ENCODE measurements at regions not wholly inside any gene's neighbourhood (a gene's known extent, or its start where the extent isn't known, plus 50 kb on each side); places are given as distances from the start of the nearest gene placed in this dataset.
"Not testable (repeated sequence)": the region's sequence is repeated elsewhere in the genome, so short reads cannot be mapped to it uniquely, and the experiment has no call there.

DNA sequence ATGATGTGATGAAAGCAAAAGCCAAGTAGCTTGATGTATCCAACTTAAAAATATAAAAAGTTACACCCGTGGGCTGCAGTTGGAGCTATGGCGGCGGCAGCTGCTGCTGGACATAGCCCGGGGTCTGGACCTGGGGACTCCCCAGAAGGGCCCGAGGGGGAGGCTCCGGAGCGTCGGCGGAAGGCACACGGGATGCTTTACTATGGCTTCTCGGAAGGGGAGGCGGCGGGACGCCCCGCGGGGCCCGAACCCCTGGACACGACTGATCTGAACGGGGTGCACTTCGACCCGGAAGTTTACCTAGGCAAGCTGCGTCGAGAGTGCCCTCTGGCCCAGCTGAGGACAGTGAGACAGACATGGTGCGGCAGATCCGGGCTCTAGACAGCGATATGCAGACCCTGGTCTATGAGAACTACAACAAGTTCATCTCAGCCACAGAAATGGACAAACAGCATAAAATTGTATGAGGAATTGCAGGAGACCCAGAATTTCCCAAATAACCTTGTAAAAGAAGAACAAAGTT lies 109.5 kb upstream of the EEF2KMT start:
- no peak overlapping the region for H3K27ac Mint-ChIP-seq

DNA sequence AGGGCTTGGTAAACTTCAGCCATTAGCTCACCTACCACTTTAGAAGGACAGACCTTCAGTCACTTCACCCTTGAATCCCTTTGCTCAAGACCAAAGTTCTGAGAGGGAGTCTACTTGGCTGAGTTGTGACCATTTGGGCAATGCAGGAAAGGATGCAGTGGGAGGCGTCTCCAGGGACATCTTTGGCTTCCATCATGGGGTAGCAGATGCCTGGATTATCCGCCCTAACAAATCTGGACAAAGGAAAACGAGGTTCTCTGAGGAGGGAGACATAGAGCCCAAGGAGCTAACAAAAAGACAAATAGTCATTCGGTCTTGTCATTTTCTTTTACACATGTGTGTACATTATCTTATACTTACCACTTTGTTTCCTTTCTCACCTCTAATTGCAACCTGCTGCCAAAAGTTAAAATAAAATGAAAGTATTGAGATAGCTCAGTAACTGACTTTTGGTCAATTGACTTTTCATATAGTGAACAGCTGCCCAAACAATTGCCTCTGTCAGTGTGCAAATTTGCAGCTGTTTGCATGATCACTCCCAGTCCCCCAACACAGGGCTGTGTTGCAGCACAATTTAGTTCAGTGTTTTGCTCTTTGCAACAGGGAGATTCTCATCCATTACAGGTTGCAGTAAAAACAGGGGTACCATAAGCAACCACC lies 108.9 kb upstream of the EEF2KMT start:
- peaks cover 0 to 8% (median 0%) of the 10 kb centered on the region in 7 donors for H3K9me3 Mint-ChIP-seq
- no peak for ATAC-seq (ENCODE audit: low read depth in 2 of 2)
- no peak for DNase-seq
- Histone ChIP-seq H3K4me3 (ENCODE audit: low read depth, low read length) (no peak overlapping the region), H3K27ac (ENCODE audit: insufficient read depth, low read length, poor library complexity, severe bottlenecking) (no peak overlapping the region), H3K27me3 (ENCODE audit: control insufficient read depth, insufficient read depth, low read length) (no peaks in the 10 kb centered on the region), H3K9me3 (ENCODE audit: control insufficient read depth in 2 of 2, low read length in 2 of 2) (no peaks in the 10 kb centered on the region), H3K4me1 (ENCODE audit: control insufficient read depth, insufficient read depth, low read length, poor library complexity, severe bottlenecking) (no peaks in the 10 kb centered on the region), H3K36me3 (ENCODE audit: control insufficient read depth, insufficient read depth, low read length) (no peaks in the 10 kb centered on the region)
- no peak overlapping the region for H3K27ac Mint-ChIP-seq
- no peaks in the 10 kb centered on the region for H3K4me1 Mint-ChIP-seq
- H3K4me3 Mint-ChIP-seq, result no peak overlapping the region
- peaks cover 4% of the 10 kb centered on the region for H3K27me3 Mint-ChIP-seq
- no peaks in the 10 kb centered on the region for H3K36me3 Mint-ChIP-seq

More for the DNA sequence above, 109.5 kb upstream of the EEF2KMT start:
- Mint-ChIP-seq H3K9me3 (peaks cover 0 to 8% (median 0%) of the 10 kb centered on the region in 7 donors), H3K4me3 (no peak overlapping the region), H3K36me3 (no peaks in the 10 kb centered on the region), H3K27me3 (peaks cover 4% of the 10 kb centered on the region), H3K4me1 (no peaks in the 10 kb centered on the region)
- ATAC-seq (ENCODE audit: low read depth in 2 of 2) (no peak), DNase-seq (no peak)
- Histone ChIP-seq H3K4me1 (ENCODE audit: control insufficient read depth, insufficient read depth, low read length, poor library complexity, severe bottlenecking) (no peaks in the 10 kb centered on the region), H3K27ac (ENCODE audit: insufficient read depth, low read length, poor library complexity, severe bottlenecking) (no peak overlapping the region), H3K36me3 (ENCODE audit: control insufficient read depth, insufficient read depth, low read length) (no peaks in the 10 kb centered on the region), H3K9me3 (ENCODE audit: control insufficient read depth in 2 of 2, low read length in 2 of 2) (no peaks in the 10 kb centered on the region), H3K27me3 (ENCODE audit: control insufficient read depth, insufficient read depth, low read length) (no peaks in the 10 kb centered on the region), H3K4me3 (ENCODE audit: low read depth, low read length) (no peak overlapping the region)

DNA sequence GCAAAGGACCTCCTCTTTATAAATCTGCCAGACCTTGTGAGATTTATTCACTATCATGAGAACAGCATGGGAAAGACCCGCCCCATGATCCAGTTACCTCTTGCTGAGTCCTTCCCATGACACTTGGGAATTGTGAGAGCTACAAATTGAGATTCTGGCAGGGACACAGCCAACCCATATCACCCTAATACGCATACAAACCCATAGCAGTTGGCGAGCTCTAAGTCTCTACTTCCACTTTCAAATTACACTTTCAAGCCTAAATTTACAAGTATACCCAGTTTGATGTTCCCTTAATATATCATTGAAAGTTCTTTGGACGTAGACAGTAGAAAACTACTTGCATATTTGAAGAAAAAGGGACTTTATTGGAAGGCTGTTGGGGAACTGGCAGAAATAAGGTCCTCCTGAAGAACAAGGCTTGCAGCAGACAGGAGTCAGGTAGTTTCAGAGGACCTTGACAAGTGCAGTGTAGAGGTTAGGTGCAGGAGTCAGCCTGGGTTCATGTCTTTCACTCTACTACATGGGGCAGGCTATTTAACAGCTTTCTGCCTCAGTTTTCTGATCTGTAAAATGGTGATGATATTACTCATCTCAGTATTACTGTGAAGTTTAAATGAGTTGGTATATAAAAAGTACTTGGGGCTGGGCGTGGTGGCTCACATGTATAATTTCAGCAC lies 107.9 kb upstream of the EEF2KMT start:
- Mint-ChIP-seq H3K9me3 (peaks cover 0 to 8% (median 0%) of the 10 kb centered on the region in 7 donors), H3K36me3 (no peaks in the 10 kb centered on the region), H3K27me3 (peaks cover 4% of the 10 kb centered on the region), H3K27ac (no peak overlapping the region), H3K4me1 (no peaks in the 10 kb centered on the region), H3K4me3 (no peak overlapping the region)
- no peak overlapping the region for H3K4me3 ChIP-seq (ENCODE audit: low read depth, low read length)
- no peaks in the 10 kb centered on the region for H3K36me3 ChIP-seq (ENCODE audit: control insufficient read depth, insufficient read depth, low read length)
- no peaks in the 10 kb centered on the region for H3K27me3 ChIP-seq (ENCODE audit: control insufficient read depth, insufficient read depth, low read length)
- H3K4me1 ChIP-seq (ENCODE audit: control insufficient read depth, insufficient read depth, low read length, poor library complexity, severe bottlenecking), result no peaks in the 10 kb centered on the region
- H3K27ac ChIP-seq (ENCODE audit: insufficient read depth, low read length, poor library complexity, severe bottlenecking), result no peak overlapping the region
- no peaks in the 10 kb centered on the region for H3K9me3 ChIP-seq (ENCODE audit: control insufficient read depth in 2 of 2, low read length in 2 of 2)
- ATAC-seq (ENCODE audit: low read depth in 2 of 2) (no peak), DNase-seq (no peak)

DNA sequence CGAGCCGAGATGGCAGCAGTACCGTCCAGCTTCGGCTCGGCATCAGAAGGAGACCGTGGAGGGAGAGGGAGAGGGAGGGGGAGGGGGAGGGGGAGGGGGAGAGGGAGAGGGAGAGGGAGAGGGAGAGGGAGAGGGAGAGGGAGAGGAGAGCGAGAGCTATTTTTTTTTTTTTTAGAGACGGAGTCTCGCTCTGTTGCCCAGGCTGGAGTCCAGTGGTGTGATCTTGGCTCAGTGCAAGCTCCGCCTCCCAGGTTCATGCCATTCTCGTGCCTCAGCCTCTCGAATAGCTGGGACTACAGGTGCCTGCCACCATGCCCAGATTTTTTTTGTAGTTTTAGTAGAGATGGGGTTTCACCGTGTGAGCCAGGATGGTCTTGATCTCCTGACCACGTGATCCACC lies 106.1 kb upstream of the EEF2KMT start:
- ATAC-seq (ENCODE audit: low read depth in 2 of 2), result not testable (repeated sequence)

DNA sequence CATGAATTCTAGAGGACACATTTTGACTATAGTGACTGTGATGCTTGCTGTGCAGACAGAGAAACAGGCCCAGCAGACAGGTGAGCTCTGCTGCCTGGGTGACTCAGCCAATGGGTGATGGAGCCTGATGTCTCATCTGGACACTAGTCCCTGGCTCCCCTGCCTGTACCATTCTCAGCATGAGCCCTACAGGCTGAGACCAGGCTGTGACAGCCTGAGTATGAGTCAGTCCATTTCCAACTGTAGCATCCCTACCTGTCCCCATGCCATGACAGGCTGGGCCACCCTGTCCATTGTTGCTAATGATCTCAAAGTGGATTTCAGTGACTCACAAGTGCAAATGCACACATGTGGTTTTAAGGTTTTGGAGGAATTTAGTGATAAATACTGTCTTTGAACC lies 102.5 kb upstream of the EEF2KMT start:
- Histone ChIP-seq H3K4me1 (ENCODE audit: control insufficient read depth, insufficient read depth, low read length, poor library complexity, severe bottlenecking) (no peaks in the 10 kb centered on the region), H3K27ac (ENCODE audit: insufficient read depth, low read length, poor library complexity, severe bottlenecking) (no peak overlapping the region), H3K4me3 (ENCODE audit: low read depth, low read length) (no peak overlapping the region), H3K9me3 (ENCODE audit: control insufficient read depth in 2 of 2, low read length in 2 of 2) (no peaks in the 10 kb centered on the region), H3K36me3 (ENCODE audit: control insufficient read depth, insufficient read depth, low read length) (no peaks in the 10 kb centered on the region), H3K27me3 (ENCODE audit: control insufficient read depth, insufficient read depth, low read length) (no peaks in the 10 kb centered on the region)
- Mint-ChIP-seq H3K27me3 (peaks cover 5% of the 10 kb centered on the region), H3K4me1 (no peaks in the 10 kb centered on the region), H3K27ac (no peak overlapping the region), H3K4me3 (no peak overlapping the region), H3K9me3 (peaks cover 0 to 2% (median 0%) of the 10 kb centered on the region in 7 donors), H3K36me3 (no peaks in the 10 kb centered on the region)
- ATAC-seq (ENCODE audit: low read depth in 2 of 2) (no peak), DNase-seq (no peak)

More for the DNA sequence above, 106.1 kb upstream of the EEF2KMT start:
- H3K9me3 ChIP-seq (ENCODE audit: control insufficient read depth in 2 of 2, low read length in 2 of 2); DNase-seq; H3K9me3 Mint-ChIP-seq; H3K36me3 Mint-ChIP-seq; H3K4me3 ChIP-seq (ENCODE audit: low read depth, low read length); H3K4me1 ChIP-seq (ENCODE audit: control insufficient read depth, insufficient read depth, low read length, poor library complexity, severe bottlenecking); H3K27ac Mint-ChIP-seq; H3K4me1 Mint-ChIP-seq; H3K27ac ChIP-seq (ENCODE audit: insufficient read depth, low read length, poor library complexity, severe bottlenecking); H3K27me3 ChIP-seq (ENCODE audit: control insufficient read depth, insufficient read depth, low read length); H3K36me3 ChIP-seq (ENCODE audit: control insufficient read depth, insufficient read depth, low read length); H3K4me3 Mint-ChIP-seq; H3K27me3 Mint-ChIP-seq: not testable (repeated sequence)

DNA sequence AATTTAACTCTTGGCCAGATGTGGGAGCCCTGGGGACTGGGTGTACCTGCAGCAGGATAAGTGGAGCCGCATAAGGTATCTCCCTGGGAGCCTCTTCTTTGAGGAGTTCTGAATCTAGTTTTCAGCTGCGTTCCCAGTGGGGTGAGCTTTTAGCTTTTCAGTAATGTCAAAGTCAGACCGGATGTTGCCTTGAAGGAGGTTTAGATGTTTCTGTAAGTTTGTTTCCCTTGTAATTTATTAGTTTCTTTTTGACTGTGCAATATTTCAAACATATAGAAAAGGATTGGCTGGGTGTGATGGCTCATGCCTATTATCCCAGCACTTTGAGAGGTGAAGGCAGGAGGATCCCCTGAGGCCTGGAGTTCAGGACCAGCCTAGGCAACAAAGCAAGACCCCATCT lies 98.6 kb upstream of the EEF2KMT start:
- Histone ChIP-seq H3K9me3 (ENCODE audit: control insufficient read depth in 2 of 2, low read length in 2 of 2) (no peaks in the 10 kb centered on the region), H3K4me3 (ENCODE audit: low read depth, low read length) (no peak overlapping the region), H3K27ac (ENCODE audit: insufficient read depth, low read length, poor library complexity, severe bottlenecking) (no peak overlapping the region), H3K4me1 (ENCODE audit: control insufficient read depth, insufficient read depth, low read length, poor library complexity, severe bottlenecking) (no peaks in the 10 kb centered on the region), H3K36me3 (ENCODE audit: control insufficient read depth, insufficient read depth, low read length) (no peaks in the 10 kb centered on the region), H3K27me3 (ENCODE audit: control insufficient read depth, insufficient read depth, low read length) (no peaks in the 10 kb centered on the region)
- Mint-ChIP-seq H3K27ac (no peak overlapping the region), H3K27me3 (peaks cover 5% of the 10 kb centered on the region), H3K9me3 (peaks cover 0 to 2% (median 0%) of the 10 kb centered on the region in 7 donors), H3K4me1 (no peaks in the 10 kb centered on the region), H3K36me3 (no peaks in the 10 kb centered on the region), H3K4me3 (no peak overlapping the region)
- ATAC-seq (ENCODE audit: low read depth in 2 of 2), result no peak
- no peak for DNase-seq

DNA sequence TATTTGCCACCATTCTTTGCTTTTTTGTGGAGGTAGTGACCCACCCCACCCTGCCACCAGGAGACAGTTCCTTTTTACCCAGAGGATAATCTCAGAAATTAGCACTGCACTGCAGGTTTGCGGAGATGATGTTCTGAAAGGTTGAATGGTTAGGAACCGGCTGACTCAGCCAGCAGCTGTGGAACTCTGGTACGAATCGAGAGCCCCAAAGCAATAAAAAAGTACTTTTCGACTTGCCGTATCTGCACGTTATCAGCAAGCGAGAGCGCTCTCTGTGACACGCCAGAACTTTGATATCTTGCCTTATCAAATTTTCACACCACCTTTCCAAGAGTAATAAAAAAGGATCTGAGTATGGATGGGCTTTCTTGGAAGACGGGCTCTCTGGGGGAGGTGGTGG lies 96.3 kb upstream of the EEF2KMT start:
- ATAC-seq (ENCODE audit: low read depth in 2 of 2) (no peak), DNase-seq (no peak)
- no peaks in the 10 kb centered on the region for H3K36me3 Mint-ChIP-seq
- no peak overlapping the region for H3K4me3 Mint-ChIP-seq
- Histone ChIP-seq H3K27me3 (ENCODE audit: control insufficient read depth, insufficient read depth, low read length) (no peaks in the 10 kb centered on the region), H3K9me3 (ENCODE audit: control insufficient read depth in 2 of 2, low read length in 2 of 2) (no peaks in the 10 kb centered on the region), H3K4me1 (ENCODE audit: control insufficient read depth, insufficient read depth, low read length, poor library complexity, severe bottlenecking) (no peaks in the 10 kb centered on the region), H3K36me3 (ENCODE audit: control insufficient read depth, insufficient read depth, low read length) (no peaks in the 10 kb centered on the region), H3K4me3 (ENCODE audit: low read depth, low read length) (no peak overlapping the region), H3K27ac (ENCODE audit: insufficient read depth, low read length, poor library complexity, severe bottlenecking) (no peak overlapping the region)
- peaks cover 0 to 2% (median 0%) of the 10 kb centered on the region in 7 donors for H3K9me3 Mint-ChIP-seq
- no peak overlapping the region for H3K27ac Mint-ChIP-seq
- no peaks in the 10 kb centered on the region for H3K4me1 Mint-ChIP-seq
- H3K27me3 Mint-ChIP-seq, result peaks cover 5% of the 10 kb centered on the region

DNA sequence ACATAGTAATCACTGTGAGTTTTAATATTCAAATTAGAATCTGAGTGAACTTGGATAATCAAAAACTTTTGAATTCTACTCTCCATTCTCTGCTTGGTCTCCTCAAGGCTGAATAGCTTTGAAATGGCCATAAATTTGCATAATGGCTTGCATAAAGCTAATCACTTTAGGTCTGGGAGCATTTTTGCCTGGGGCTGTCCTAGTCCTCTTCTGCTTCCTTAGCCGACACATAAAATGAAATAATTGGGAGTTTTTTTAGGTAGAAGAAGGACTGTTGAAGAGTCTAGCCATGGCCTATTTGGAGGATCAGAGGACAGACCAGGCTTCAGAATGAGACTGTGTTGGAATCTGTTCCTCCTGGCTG lies 91.4 kb upstream of the EEF2KMT start:
- H3K36me3 ChIP-seq (ENCODE audit: control insufficient read depth, insufficient read depth, low read length), result no peaks in the 10 kb centered on the region
- no peaks in the 10 kb centered on the region for H3K9me3 ChIP-seq (ENCODE audit: control insufficient read depth in 2 of 2, low read length in 2 of 2)
- Mint-ChIP-seq H3K27me3 (no peaks in the 10 kb centered on the region), H3K36me3 (no peaks in the 10 kb centered on the region), H3K4me3 (no peak overlapping the region), H3K4me1 (no peaks in the 10 kb centered on the region), H3K9me3 (peaks cover 0 to 4% (median 0%) of the 10 kb centered on the region in 7 donors), H3K27ac (peak overlapping the region in 1 of 3 donors; percentile 20)
- no peak for DNase-seq
- no peak overlapping the region for H3K4me3 ChIP-seq (ENCODE audit: low read depth, low read length)
- ATAC-seq (ENCODE audit: low read depth in 2 of 2), result no peak
- H3K27me3 ChIP-seq (ENCODE audit: control insufficient read depth, insufficient read depth, low read length), result no peaks in the 10 kb centered on the region
- H3K27ac ChIP-seq (ENCODE audit: insufficient read depth, low read length, poor library complexity, severe bottlenecking), result no peak overlapping the region
- no peaks in the 10 kb centered on the region for H3K4me1 ChIP-seq (ENCODE audit: control insufficient read depth, insufficient read depth, low read length, poor library complexity, severe bottlenecking)
